K562 (cell line): ENCODE measurements at regions not wholly inside any gene's neighbourhood (a gene's known extent, or its start where the extent isn't known, plus 50 kb on each side); places are given as distances from the start of the nearest gene placed in this dataset.

Experiments used
- CBX8 ChIP-seq: fragments of 200-600 bp; sonication (generic); IDR thresholded peaks from 2 replicates; pipeline ENCODE4 v1.6.1; 2012; ENCODE audit warnings: borderline replicate concordance, mixed run types, low read depth, mild to moderate bottlenecking, moderate library complexity, mixed read lengths, low read length, control low read depth, inconsistent platforms; ENCODE audit not compliant: poor library complexity, severe bottlenecking; ENCODE audit errors: extremely low read depth
- REST ChIP-seq, 2 experiments: fragments of 450-650 bp; formaldehyde crosslinking in 1 of 2; IDR thresholded peaks; 2 replicates each; pipeline versions ENCODE4 v1.4.0 to v1.6.1; 2014 to 2020; ENCODE audit warnings: mild to moderate bottlenecking in 2 of 2, borderline replicate concordance in 1 of 2, low read depth in 1 of 2

DNA sequence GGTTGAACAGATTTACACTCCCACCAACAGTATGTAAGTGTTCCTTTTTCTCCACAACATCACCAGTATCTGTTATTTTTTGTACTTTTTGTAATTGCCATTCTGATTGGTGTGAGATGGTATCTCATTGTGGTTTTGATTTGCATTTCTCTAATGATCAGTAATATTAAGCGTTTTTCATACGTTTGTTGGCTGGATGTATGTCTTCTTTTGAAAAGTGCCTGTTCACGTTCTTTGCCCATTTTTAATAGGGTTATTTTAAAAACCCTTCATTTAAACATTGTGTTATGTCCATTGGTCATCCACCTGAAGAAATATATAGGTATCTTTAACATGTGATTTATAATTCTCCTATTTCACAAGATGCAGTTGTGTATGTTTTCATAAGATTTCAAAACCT is 291.3 kb downstream of the SEMA3D start:
- TF ChIP-seq CBX8: no peak
- TF ChIP-seq REST (IDR thresholded peaks at IDR 0.05; ENCODE audit: borderline replicate concordance): no peak
- no peak for TF ChIP-seq REST (CRISPR knock-in tag; IDR thresholded peaks at IDR 0.05; ENCODE audit: low read depth)
